ENCODE measurements at regions not wholly inside any gene's neighbourhood (a gene's known extent, or its start where the extent isn't known, plus 50 kb on each side); places are given as distances from the start of the nearest gene placed in this dataset.

- intact Hi-C loops (cut with DNase I): no loop called here
- Histone ChIP-seq H3K36me3 (no peaks in the 10 kb centered on the region), H3K4me3 (no peak overlapping the region), H3K27ac (no peak overlapping the region), H3K4me1 (peaks cover 0 to 8% (median 0%) of the 10 kb centered on the region in 9 donors), H3K27me3 (peaks cover 0 to 11% (median 6%) of the 10 kb centered on the region in 7 donors), H3K9me3 (no peaks in the 10 kb centered on the region)
- no peak for TF ChIP-seq CTCF (IDR thresholded peaks at IDR 0.05)
- WGBS, 2 donors: 62 to 71% methylated on average over 1 of the region's 1 CpG
- DNase-seq (no peak), ATAC-seq (no peak)
These were observed 118.5 kb downstream of the RAB18 start for GRCh38 chr10:27622596-27622995.

Measured in heart right ventricle (tissue), 16 donors.